Stomach (tissue), 4 donors: ENCODE measurements at regions not wholly inside any gene's neighbourhood (a gene's known extent, or its start where the extent isn't known, plus 50 kb on each side); places are given as distances from the start of the nearest gene placed in this dataset.

Source experiments
- CTCF ChIP-seq, 7 experiments: fragments of 450-650 bp in 4 of 7; fragments of 200-600 bp in 3 of 7; sonication (generic) in 3 of 7; IDR thresholded peaks; one replicate each; pipeline ENCODE4 v1.5.1; 2016 to 2019; ENCODE audit warnings: antibody characterized with exemption in 7 of 7, control low read depth in 2 of 7, mild to moderate bottlenecking in 1 of 7
- POLR2A ChIP-seq, 4 donors: fragments of 450-650 bp; IDR thresholded peaks; one replicate each; pipeline ENCODE4 v1.6.1; 2016; ENCODE audit warnings: antibody characterized with exemption in 4 of 4, control low read depth in 2 of 4, mild to moderate bottlenecking in 1 of 4, moderate library complexity in 1 of 4

DNA sequence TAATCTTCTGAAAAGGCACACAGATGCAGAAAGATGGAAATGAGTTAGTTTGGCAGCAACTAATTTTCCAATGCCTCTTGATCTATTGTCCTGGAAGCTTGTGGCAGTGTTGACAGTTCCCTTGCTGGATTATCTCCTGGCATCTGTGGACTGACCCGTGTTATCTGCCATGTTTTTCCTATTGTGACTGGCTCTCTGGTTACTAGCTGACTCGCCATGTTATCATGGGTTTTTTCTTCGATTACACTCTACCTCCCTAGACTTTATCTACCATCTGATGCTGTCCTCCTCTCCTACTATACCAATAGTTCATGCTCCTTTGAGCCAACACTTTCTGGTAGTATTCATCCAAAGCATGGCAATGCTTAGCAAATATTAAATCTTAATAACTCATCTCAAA lies 63.3 kb upstream of the FLRT2 start:
- TF ChIP-seq CTCF (IDR thresholded peaks at IDR 0.05), result no peak
- no peak for TF ChIP-seq POLR2A (IDR thresholded peaks at IDR 0.05)
